SIG-M5 (cell line): ENCODE measurements at regions not wholly inside any gene's neighbourhood (a gene's known extent, or its start where the extent isn't known, plus 50 kb on each side); places are given as distances from the start of the nearest gene placed in this dataset.

Source experiments
- DNase-seq: peaks from one replicate; lab custom pipeline; 2025; lab: John Stamatoyannopoulos, UW

- DNase-seq: no peak
Observed at GRCh38 chr5:82334856-82335255, 56.7 kb upstream of the RPS23 start.

- no peak for DNase-seq
Observed at GRCh38 chr5:82334085-82334692, 56.0 kb upstream of the RPS23 start.

DNA sequence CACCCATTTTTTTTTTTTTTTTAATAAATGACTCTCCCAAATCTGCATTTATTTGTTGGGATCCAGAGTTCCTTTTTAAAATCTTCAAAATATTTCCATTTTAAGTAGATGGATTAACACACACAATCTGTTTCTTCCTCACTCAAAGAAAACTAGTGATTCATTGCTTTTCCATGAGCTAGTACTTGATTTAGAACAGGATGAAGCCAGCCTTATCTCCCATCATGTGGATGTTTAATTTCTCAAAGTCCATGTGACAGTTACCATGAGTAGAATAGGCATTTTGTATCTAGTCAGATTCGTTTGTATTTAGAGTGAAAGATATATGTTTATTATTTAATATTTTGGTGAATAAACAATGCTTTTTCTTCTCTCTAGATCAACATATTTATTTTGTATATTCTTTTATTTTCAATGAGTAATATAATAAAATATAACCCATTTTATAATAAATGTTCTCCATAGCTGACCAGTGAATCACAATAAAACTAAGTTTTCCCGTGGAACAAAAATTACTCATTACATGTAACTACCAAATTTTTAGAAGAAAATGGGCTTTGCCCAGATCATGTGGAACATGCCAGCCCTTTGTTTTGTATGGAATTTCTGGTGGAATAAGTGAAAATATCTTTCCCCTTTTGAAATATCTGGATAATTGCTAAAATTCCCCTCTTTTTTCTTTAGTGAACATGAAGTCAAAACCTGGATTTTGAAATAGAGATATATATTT is 54.9 kb upstream of the RPS23 start:
- DNase-seq: no peak

DNA sequence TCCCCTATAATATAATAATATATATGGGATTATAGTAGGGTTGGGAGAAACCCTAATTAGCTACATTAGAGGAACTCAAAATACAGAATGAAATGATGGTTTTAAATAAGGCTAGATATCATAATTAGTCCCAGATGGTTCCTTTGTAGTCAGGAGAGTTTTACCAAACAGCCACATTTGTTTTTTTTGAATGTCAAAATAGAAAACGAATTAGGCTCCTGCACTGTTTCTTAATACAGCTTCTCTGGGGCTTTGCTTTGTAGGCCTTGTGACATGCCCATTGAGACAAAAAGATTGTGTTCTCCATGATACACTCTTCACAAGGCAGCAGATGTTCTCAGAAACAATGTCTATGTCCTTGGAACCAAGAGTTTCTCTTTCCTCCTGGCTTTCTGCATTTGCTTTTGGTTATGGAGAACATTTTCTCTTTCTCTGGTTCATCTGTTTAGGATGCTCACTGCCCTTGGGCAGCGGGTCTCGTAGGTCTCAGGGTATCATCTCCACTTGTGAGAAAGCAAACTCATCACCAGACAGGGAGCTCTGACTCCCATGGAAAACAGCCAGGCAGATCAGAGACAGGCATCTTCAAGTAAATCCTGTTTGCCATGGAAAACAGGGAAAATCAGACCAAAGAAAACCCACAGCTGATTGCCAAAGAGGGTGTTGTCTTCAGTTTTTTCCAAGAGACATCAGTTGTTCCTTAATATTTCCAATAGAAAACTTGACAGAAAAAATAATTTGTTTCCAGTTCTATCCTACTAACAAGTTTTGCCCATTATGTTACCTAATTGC is 54.1 kb upstream of the RPS23 start:
- DNase-seq: no peak

GRCh38 chr5:82331557-82331956 is 53.4 kb upstream of the RPS23 start:
- DNase-seq: no peak

- DNase-seq: no peak
Observed at GRCh38 chr5:82330530-82331270, 52.5 kb upstream of the RPS23 start.

- no peak for DNase-seq
Observed at GRCh38 chr5:82329393-82329792, 51.2 kb upstream of the RPS23 start.
